H1 (cell line): ENCODE measurements at regions not wholly inside any gene's neighbourhood (a gene's known extent, or its start where the extent isn't known, plus 50 kb on each side); places are given as distances from the start of the nearest gene placed in this dataset.

Source experiments
- EGR1 ChIP-seq: IDR thresholded peaks from 2 replicates; pipeline ENCODE4 v1.6.1; 2011; ENCODE audit warnings: low read depth, low read length, borderline replicate concordance
- FOSL1 ChIP-seq: IDR thresholded peaks from 2 replicates; pipeline ENCODE4 v1.6.1; 2011; ENCODE audit warnings: mild to moderate bottlenecking, low read depth, low read length, moderate library complexity; ENCODE audit not compliant: insufficient read depth
- POU5F1 ChIP-seq: IDR thresholded peaks from 2 replicates; pipeline ENCODE4 v1.6.1; 2011; ENCODE audit warnings: low read depth, mild to moderate bottlenecking, low read length, moderate library complexity
- TAF1 ChIP-seq: IDR thresholded peaks from 2 replicates; pipeline ENCODE4 v1.6.1; 2011; ENCODE audit warnings: mild to moderate bottlenecking, low read depth, low read length
- TCF12 ChIP-seq: IDR thresholded peaks from 2 replicates; pipeline ENCODE4 v1.6.1; 2011; ENCODE audit warnings: low read depth, mild to moderate bottlenecking, low read length
- TF ChIP-seq, protein P1 (sequence below): IDR thresholded peaks from 2 replicates; pipeline ENCODE4 v1.6.1; 2011; ENCODE audit warnings: low read depth, mild to moderate bottlenecking, low read length; ENCODE audit not compliant: insufficient read depth

DNA sequence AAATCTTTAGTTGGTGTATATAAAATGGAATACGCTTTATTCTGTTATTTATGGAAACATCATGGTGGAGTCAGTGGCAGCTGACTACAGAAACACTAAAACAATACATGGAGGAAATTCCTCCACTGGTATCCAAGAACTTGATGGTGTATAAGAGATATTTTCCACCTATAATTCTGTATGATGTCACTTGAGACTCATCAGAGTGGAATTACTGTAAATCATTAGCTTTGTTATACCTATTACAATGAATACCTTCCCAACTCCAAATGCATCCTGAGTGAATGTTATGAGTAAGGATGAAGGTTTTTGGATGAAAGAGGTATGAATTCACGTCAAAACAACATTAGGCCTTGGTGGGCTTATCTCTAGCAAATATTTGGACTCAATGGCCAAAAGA is 258.5 kb upstream of the SORL1-AS1 start (continued):
- TF ChIP-seq POU5F1 (no peak), TCF12 (no peak), EGR1 (no peak), TAF1 (no peak), FOSL1 (no peak)
- TF ChIP-seq, protein P1, sequence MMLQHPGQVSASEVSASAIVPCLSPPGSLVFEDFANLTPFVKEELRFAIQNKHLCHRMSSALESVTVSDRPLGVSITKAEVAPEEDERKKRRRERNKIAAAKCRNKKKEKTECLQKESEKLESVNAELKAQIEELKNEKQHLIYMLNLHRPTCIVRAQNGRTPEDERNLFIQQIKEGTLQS, result no peak
- TF ChIP-seq, all 59 proteins: peak for 0
